ENCODE measurements at regions not wholly inside any gene's neighbourhood (a gene's known extent, or its start where the extent isn't known, plus 50 kb on each side); places are given as distances from the start of the nearest gene placed in this dataset.
"Not testable (repeated sequence)": the region's sequence is repeated elsewhere in the genome, so short reads cannot be mapped to it uniquely, and the experiment has no call there.

DNA sequence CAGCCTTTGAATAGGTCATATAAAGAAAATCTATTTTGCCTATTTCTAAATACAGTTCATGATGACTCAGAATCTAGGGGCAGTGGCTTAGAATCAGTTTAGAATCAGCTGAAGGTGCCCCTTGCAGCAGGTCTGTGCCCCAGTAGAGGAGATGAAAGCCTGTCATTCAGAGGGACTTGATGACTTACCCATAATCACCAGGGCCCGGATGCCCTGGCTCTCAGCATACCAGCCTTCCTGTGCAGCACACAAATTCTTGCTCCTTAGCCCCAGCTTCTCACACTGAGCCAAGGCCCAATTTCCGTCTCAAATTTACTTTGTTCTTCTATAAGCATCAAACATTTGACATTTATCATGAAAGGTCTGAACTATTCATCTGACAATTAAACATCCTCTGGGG lies 83.2 kb upstream of the EOMES start:
- no peak overlapping the region for H3K4me3 ChIP-seq
- no peak overlapping the region for H3K27ac ChIP-seq
- H3K9me3 ChIP-seq: no peaks in the 10 kb centered on the region
- no peaks in the 10 kb centered on the region for H3K4me1 ChIP-seq (ENCODE audit: control insufficient read depth in 1 of 2, low read depth in 2 of 2)
- no peaks in the 10 kb centered on the region for H3K36me3 ChIP-seq
- ATAC-seq (ENCODE audit: insufficient number of reproducible peaks, low FRiP score, low read depth) (no peak), DNase-seq (ENCODE audit: low spot score) (no peak)
- TF ChIP-seq, protein P1, sequence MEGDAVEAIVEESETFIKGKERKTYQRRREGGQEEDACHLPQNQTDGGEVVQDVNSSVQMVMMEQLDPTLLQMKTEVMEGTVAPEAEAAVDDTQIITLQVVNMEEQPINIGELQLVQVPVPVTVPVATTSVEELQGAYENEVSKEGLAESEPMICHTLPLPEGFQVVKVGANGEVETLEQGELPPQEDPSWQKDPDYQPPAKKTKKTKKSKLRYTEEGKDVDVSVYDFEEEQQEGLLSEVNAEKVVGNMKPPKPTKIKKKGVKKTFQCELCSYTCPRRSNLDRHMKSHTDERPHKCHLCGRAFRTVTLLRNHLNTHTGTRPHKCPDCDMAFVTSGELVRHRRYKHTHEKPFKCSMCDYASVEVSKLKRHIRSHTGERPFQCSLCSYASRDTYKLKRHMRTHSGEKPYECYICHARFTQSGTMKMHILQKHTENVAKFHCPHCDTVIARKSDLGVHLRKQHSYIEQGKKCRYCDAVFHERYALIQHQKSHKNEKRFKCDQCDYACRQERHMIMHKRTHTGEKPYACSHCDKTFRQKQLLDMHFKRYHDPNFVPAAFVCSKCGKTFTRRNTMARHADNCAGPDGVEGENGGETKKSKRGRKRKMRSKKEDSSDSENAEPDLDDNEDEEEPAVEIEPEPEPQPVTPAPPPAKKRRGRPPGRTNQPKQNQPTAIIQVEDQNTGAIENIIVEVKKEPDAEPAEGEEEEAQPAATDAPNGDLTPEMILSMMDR (IDR thresholded peaks at IDR 0.05): no peak
- H3K27me3 ChIP-seq (replicated peaks; ENCODE audit: insufficient read depth): no peaks in the 10 kb centered on the region

DNA sequence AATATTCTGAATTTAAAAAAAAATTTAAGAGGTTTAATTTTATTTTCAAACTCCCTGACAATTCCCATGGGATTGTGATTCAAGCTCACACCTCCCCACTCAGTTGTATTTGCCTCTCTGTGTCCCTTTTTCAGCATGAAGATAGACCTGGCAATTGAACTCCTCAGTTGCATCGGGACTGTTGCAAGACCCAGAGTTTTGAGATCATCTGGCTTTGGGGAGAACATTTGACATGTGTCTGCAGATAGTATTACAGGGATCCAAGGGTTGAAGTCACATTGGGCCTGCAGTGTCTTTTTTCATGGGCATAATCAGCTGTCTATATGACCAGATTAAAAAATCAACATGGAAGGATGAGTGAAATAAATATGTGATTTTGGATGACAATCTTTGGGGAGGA lies 91.1 kb upstream of the EOMES start:
- H3K27ac ChIP-seq: no peak overlapping the region
- no peaks in the 10 kb centered on the region for H3K27me3 ChIP-seq (replicated peaks; ENCODE audit: insufficient read depth)
- ATAC-seq (ENCODE audit: insufficient number of reproducible peaks, low FRiP score, low read depth): no peak
- TF ChIP-seq, protein P1 (IDR thresholded peaks at IDR 0.05): no peak
- H3K4me3 ChIP-seq: no peak overlapping the region
- no peak for DNase-seq (ENCODE audit: low spot score)
- H3K4me1 ChIP-seq (ENCODE audit: control insufficient read depth in 1 of 2, low read depth in 2 of 2): no peaks in the 10 kb centered on the region
- no peaks in the 10 kb centered on the region for H3K9me3 ChIP-seq
- H3K36me3 ChIP-seq: no peaks in the 10 kb centered on the region

DNA sequence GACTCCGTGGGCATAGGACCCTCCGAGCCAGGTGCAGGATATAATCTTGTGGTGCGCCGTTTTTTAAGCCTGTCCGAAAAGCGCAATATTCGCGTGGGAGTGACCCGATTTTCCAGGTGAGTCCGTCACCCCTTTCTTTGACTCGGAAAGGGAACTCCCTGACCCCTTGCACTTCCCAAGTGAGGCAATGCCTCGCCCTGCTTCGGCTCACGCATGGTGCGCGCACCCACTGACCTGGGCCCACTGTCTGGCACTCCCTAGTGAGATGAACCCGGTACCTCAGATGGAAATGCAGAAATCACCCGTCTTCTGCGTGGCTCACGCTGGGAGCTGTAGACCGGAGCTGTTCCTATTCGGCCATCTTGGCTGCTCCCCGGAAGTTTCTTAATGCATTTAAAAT lies 99.5 kb upstream of the EOMES start:
- H3K4me3 ChIP-seq; H3K4me1 ChIP-seq (ENCODE audit: control insufficient read depth in 1 of 2, low read depth in 2 of 2); DNase-seq (ENCODE audit: low spot score); H3K9me3 ChIP-seq; H3K27me3 ChIP-seq (replicated peaks; ENCODE audit: insufficient read depth); ATAC-seq (ENCODE audit: insufficient number of reproducible peaks, low FRiP score, low read depth); H3K27ac ChIP-seq; H3K36me3 ChIP-seq: not testable (repeated sequence)

DNA sequence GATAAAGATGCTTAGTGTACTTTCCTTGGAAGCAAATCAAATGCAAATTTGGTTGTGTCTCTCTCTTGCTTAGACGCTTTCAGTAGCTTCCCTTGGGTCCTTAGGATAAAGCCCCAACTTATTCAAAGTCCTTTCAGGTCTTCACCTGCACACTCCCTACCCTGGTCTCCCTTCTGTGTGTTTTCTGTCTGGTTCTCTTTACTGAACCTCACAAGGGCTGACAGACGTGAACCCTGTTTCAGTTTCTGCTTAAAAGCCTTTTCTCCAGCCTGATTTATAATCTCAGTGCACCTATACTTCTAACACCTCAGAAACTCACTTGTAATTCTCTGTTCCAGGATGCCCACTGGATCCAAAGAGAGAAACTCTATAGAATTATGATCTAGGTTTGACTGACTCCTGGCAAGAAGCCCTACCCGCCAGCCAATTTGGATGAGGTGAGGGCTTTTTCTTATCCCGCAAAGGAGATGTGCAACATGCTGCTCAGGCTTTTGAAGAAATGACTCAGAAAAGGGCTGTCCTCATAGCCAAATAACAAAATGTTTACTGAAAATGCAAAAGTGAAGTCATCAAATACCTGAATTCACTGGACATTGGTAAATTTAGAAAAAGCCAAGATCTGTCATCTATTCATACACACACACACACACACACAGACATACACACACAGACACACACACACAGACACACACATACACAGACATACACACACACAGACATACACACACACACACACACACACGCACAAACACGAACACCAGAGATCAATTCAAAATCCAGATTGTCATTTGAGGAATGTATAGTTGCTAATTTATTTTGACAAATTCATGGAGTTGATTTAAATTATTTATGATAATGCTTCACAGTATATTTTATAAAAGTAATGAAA lies 102.4 kb upstream of the EOMES start:
- no peaks in the 10 kb centered on the region for H3K4me1 ChIP-seq (ENCODE audit: control insufficient read depth in 1 of 2, low read depth in 2 of 2)
- ATAC-seq (ENCODE audit: insufficient number of reproducible peaks, low FRiP score, low read depth) (no peak), DNase-seq (ENCODE audit: low spot score) (no peak)
- H3K9me3 ChIP-seq: no peaks in the 10 kb centered on the region
- H3K27ac ChIP-seq: no peak overlapping the region
- no peaks in the 10 kb centered on the region for H3K27me3 ChIP-seq (replicated peaks; ENCODE audit: insufficient read depth)
- H3K36me3 ChIP-seq: no peaks in the 10 kb centered on the region
- TF ChIP-seq, protein P1 (IDR thresholded peaks at IDR 0.05): no peak
- H3K4me3 ChIP-seq: no peak overlapping the region

DNA sequence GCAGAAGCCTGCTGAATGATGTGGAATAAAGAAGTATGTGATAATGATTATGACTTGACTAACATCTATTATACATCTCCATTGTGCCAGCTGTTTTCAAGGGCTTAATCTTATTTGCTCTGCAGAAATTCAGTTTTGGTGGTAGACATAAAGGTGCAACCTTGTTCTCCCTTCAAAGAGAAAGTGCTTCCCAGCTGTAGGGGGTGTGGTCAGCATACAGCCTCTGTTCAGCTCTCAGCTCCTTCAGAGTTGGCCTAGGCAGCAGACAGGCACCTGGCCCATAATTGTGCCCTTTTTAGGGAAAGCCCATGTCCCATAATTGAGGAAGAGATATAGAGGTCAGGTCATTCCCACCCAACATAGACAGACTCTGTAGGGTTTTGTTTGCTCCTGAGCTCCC lies 104.3 kb upstream of the EOMES start:
- Histone ChIP-seq H3K27me3 (replicated peaks; ENCODE audit: insufficient read depth) (no peaks in the 10 kb centered on the region), H3K4me3 (no peak overlapping the region), H3K27ac (no peak overlapping the region), H3K9me3 (no peaks in the 10 kb centered on the region), H3K36me3 (no peaks in the 10 kb centered on the region), H3K4me1 (ENCODE audit: control insufficient read depth in 1 of 2, low read depth in 2 of 2) (no peaks in the 10 kb centered on the region)
- no peak for DNase-seq (ENCODE audit: low spot score)
- TF ChIP-seq, protein P1 (IDR thresholded peaks at IDR 0.05): no peak
- ATAC-seq (ENCODE audit: insufficient number of reproducible peaks, low FRiP score, low read depth): no peak

DNA sequence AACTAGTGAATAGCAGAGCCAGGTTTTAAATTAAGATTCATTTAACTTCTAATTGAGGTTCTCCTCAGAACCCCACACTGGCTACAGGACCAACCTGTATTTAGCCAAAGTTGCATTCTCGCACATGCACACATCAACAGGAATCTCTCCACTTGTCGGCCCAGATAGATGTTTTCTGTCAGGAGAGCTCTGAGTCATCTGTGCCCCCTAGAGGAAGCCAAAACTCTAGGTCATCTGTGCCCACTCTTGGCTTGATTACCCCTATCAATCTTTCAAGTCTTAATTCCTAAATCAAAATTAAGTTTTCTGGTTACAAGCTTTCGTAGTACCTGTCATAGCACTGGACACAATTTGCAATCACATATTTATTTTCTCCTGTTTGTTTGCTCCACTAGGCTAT lies 104.9 kb upstream of the EOMES start:
- DNase-seq (ENCODE audit: low spot score): no peak
- no peak overlapping the region for H3K27ac ChIP-seq
- no peaks in the 10 kb centered on the region for H3K36me3 ChIP-seq
- no peak overlapping the region for H3K4me3 ChIP-seq
- H3K27me3 ChIP-seq (replicated peaks; ENCODE audit: insufficient read depth): no peaks in the 10 kb centered on the region
- H3K4me1 ChIP-seq (ENCODE audit: control insufficient read depth in 1 of 2, low read depth in 2 of 2): no peaks in the 10 kb centered on the region
- no peak for ATAC-seq (ENCODE audit: insufficient number of reproducible peaks, low FRiP score, low read depth)
- TF ChIP-seq, protein P1 (IDR thresholded peaks at IDR 0.05): no peak
- no peaks in the 10 kb centered on the region for H3K9me3 ChIP-seq
